ENCODE measurements at regions not wholly inside any gene's neighbourhood (a gene's known extent, or its start where the extent isn't known, plus 50 kb on each side); places are given as distances from the start of the nearest gene placed in this dataset.
"Not testable (repeated sequence)": the region's sequence is repeated elsewhere in the genome, so short reads cannot be mapped to it uniquely, and the experiment has no call there.

GRCh38 chr7:57243551-57243950, 111.3 kb upstream of the ZNF479 start:
- TF ChIP-seq CTCF (IDR thresholded peaks at IDR 0.05 in 8 of 11, conservative IDR thresholded peaks at IDR 0.05 in 3 of 11); POLR2A (IDR thresholded peaks at IDR 0.05); POLR2AphosphoS5 (IDR thresholded peaks at IDR 0.05): not testable (repeated sequence)
